Epithelial cell of proximal tubule (primary cell): ENCODE measurements at regions not wholly inside any gene's neighbourhood (a gene's known extent, or its start where the extent isn't known, plus 50 kb on each side); places are given as distances from the start of the nearest gene placed in this dataset.
A peak's percentile ranks its signal among the peaks of the same experiment; 100 is the strongest.

Experiments used
- DNase-seq: peaks from one replicate; pipeline ENCODE4 v3.0.0-alpha.2; 2011; ENCODE audit warnings: low read depth
- H3K4me3 ChIP-seq: 2 replicates; pipeline ENCODE4 v1.5.1; 2011; ENCODE audit warnings: low read depth, mild to moderate bottlenecking, low read length
- TF ChIP-seq, protein P1 (sequence below): conservative IDR thresholded peaks from 2 replicates; pipeline ENCODE4 v1.5.1; 2012; ENCODE audit warnings: low read depth, mild to moderate bottlenecking, low read length

DNA sequence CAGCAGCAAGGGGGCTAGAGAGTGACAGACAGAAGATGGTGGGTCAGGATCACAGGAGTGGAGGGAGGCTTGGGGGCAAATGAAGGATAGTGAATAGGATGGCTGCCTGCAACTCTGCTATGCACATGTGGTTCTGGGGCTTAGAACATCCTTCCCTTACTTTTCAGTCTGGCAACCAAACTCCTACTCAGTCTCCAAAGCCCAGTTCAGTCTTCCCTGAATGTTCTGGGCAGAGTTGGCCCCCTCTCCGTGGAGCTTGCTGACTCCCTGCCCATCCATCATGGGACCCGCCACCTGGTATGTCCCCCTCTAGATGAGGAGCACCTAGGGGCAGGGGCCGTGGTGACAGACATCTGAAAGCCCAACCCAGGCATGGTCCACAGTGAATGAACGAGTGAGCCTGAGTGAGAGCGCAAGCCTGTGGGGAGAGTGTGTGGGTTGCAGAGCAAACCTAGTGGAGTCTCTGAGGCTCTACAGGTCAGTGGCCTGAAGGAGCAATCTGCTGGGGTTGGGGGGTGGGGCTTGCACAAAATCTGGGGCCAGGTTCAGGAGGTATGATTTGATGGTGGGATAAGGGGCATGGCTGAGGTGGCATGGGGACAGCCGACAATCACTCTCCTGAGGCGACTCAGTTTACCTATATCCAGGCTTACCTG lies 180.6 kb downstream of the FGF18 start:
- DNase-seq: no peak
- TF ChIP-seq, protein P1, sequence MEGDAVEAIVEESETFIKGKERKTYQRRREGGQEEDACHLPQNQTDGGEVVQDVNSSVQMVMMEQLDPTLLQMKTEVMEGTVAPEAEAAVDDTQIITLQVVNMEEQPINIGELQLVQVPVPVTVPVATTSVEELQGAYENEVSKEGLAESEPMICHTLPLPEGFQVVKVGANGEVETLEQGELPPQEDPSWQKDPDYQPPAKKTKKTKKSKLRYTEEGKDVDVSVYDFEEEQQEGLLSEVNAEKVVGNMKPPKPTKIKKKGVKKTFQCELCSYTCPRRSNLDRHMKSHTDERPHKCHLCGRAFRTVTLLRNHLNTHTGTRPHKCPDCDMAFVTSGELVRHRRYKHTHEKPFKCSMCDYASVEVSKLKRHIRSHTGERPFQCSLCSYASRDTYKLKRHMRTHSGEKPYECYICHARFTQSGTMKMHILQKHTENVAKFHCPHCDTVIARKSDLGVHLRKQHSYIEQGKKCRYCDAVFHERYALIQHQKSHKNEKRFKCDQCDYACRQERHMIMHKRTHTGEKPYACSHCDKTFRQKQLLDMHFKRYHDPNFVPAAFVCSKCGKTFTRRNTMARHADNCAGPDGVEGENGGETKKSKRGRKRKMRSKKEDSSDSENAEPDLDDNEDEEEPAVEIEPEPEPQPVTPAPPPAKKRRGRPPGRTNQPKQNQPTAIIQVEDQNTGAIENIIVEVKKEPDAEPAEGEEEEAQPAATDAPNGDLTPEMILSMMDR: no peak

DNA sequence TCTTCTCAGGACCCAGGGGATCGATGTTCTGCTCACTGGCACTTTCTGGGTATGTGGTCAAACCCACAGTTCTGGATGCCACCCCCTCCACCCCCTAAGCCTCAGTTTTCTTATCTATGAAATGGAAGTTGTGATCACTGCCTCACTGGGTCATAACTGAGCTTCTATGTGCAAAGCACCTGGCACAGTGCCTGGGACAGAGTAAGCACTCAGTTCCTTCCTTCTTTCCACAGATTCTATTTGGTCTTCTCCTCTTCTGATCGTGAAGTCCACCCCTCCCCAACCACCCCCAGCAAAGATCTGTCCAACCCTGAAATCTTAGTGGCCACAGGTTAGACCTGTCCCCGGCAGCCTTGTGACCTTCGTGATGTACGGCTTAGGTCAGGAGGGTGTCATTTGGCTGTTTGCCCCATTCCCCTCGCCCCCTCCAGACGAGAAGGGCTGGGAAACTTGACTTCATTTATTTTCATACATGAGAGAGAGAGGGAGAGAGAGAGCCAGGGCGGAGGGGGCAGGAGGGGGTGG lies 181.4 kb downstream of the FGF18 start:
- no peak for DNase-seq
- no peak overlapping the region for H3K4me3 ChIP-seq
- TF ChIP-seq, protein P1: no peak

More for the DNA sequence above, 180.6 kb downstream of the FGF18 start:
- no peak overlapping the region for H3K4me3 ChIP-seq

DNA sequence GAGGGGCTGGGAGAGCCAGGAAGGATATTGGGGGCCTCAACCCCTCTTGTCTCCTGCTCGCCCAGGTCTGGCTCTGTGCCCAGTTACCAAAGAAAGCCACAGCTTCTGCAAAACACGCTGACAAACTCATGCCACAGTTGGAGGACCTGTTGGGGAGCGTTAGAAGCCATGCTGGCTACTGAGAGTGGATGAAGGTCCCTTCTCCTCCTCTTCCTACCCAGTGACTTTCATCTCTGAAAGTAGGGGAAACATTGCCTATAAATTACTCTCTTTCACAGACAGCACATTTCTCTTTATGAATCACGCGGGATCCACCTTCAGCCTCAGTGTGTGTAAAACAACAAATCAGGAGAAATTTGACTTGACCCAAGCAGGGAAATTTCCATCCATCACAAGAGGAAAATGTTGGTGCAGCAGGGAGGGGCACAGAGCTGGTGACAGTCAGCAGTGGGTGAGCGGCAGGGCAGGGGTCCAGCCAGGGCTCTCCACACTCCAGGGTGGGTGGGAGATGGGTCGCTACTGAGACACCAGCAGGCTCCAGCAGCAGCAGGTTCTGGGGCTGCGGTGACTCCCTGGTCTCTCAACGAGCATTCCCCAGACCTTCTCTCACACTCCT lies 181.9 kb downstream of the FGF18 start:
- no peak for DNase-seq
- TF ChIP-seq, protein P1: no peak
- H3K4me3 ChIP-seq: no peak overlapping the region

DNA sequence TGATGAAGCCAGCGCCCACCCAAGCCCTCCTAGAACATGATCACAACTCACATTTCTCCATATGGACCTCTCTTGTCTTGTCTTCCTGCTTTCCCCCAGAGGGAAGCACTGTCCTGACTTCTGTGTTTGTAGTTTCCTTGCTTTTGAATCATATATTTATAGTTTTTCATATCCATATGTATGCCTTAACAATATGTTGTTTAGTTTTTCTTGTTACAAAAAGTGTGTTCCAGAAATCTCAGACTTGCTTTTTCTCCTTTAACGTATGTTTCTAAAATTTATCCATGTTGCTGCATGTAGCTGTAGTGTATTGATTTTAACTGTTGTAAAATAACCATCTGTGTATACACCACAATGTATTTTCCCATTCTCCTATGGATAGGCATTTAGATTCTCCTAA lies 182.0 kb upstream of the SMIM23 start:
- no peak for DNase-seq
- no peak overlapping the region for H3K4me3 ChIP-seq
- TF ChIP-seq, protein P1: no peak

DNA sequence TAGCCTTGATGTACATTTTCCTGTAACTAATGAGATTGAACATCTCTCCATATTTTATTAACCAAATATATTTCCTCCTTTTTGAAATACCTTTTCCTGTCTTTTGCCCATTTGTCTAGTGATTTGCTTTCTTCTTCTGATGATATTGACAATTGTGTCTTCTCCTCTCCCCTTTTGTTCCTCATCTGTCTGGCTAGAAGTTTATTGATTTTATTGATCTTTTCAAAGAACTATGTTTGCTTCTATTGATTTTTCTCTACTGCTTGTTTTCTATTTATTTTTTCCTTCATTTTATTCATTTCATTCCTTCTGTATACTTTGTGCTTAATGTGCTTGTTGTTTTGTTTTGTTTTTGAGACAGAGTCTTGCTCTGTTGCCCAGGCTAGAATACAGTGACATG lies 181.4 kb upstream of the SMIM23 start:
- DNase-seq: no peak
- H3K4me3 ChIP-seq: no peak overlapping the region
- TF ChIP-seq, protein P1: no peak

DNA sequence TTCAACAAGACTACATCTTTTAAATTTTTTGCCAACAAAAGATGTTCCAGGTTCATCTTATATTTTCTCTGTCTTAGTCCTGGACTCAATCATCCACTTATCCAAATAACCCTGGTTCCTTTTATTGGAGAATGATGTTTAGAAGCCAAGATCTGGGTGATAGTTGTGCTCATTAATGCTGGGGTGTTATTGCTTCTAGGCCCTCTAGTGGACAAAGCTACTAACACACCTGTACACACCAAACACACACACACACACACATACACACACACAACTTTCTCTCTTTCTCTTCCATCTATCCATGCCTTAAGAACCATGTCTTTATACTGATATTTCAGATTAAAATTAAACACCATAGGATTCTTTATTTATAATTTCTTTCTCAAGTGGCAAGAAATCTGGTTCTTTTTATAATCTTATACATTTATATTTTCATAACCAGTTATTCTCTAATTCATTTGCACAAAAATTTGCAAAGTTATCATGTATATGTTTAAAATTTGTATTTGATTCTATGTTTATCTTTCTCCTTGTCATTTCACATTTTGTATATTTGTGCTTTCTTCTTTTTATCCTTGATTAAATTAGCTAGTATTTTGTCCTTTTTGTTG lies 179.1 kb upstream of the SMIM23 start:
- TF ChIP-seq, protein P1: peak; percentile 61
- no peak for DNase-seq
- no peak overlapping the region for H3K4me3 ChIP-seq

DNA sequence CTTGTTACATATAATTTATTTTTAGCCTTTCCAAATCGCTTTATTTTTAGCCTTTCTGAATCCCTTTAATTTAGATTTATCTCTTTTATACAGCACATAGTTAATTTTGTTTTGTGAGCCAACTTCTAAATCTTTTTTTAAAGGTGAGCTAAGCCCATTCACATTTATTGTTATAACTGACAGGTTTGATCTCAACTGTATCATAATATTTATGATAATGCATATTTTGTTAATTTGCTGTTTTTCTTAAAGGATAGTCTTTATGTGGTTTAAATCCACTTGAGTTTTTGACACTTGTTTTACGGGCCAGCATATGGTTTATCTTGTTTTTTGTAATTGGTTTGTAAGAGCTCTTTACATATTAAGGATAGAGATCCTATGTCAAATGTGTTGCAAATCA lies 177.8 kb upstream of the SMIM23 start:
- TF ChIP-seq, protein P1: no peak
- H3K4me3 ChIP-seq: no peak overlapping the region
- DNase-seq: no peak
